HCT116 (cell line): ENCODE measurements at regions not wholly inside any gene's neighbourhood (a gene's known extent, or its start where the extent isn't known, plus 50 kb on each side); places are given as distances from the start of the nearest gene placed in this dataset.

ENCODE experiments used
- ATAC-seq: fragments of 200-7000 bp; cut with Tn5 transposase; 2 replicates; pipeline ENCODE4 v1.9.1; 2020; ENCODE audit warnings: mild to moderate bottlenecking, moderate library complexity
- BruUV-seq: library from RNA; stranded (reverse); fragments of 400-500 nt; replicated peaks from 2 replicates; lab custom pipeline; 2021; lab: Mats Ljungman, UMichigan
- CTCF ChIA-PET: fragments of 300-600 bp; sonication (Branson Sonifier 250); formaldehyde crosslinking; loops from one replicate; lab custom pipeline; 2021; ENCODE audit warnings: antibody characterized with exemption; lab: Charles Lee
- POLR2A ChIA-PET: fragments of 300-600, 350-600 bp; sonication (Branson Sonifier 250); formaldehyde crosslinking; loops from one replicate; lab custom pipeline; 2021; ENCODE audit warnings: antibody characterized with exemption; lab: Charles Lee
- RAD21 ChIA-PET, 2 experiments: fragments of 300-600 bp; sonication (Branson Sonifier 250); formaldehyde crosslinking; loops; one replicate each; lab custom pipeline; 2023; ENCODE audit warnings: low total read pairs in 2 of 2; ENCODE audit not compliant: uncharacterized antibody in 2 of 2, unreplicated experiment in 2 of 2, low non-redundant PET in 1 of 2; lab: Charles Lee
- DNase-seq: peaks from one replicate; pipeline ENCODE4 v3.0.0-alpha.2; 2010; ENCODE audit warnings: low read depth, low spot score
- H2AFZ ChIP-seq: fragments of 200-600 bp; shearing (Covaris generic), sonication (generic); 2 replicates; pipeline ENCODE4 v1.6.1; 2017; ENCODE audit warnings: low read depth, mixed run types, mixed read lengths, antibody characterized with exemption, low read length; ENCODE audit not compliant: poor library complexity, severe bottlenecking
- H3K27ac ChIP-seq: 2 replicates; pipeline ENCODE4 v1.5.1; 2012; ENCODE audit warnings: low read depth, low read length
- H3K27me3 ChIP-seq: fragments of 200-600 bp; sonication (generic); 2 replicates; pipeline ENCODE4 v1.6.1; 2016; ENCODE audit warnings: mixed run types, low read length, mixed read lengths; ENCODE audit not compliant: insufficient read depth
- H3K36me3 ChIP-seq, 2 experiments: fragments of 200-500 bp in 1 of 2; fragments of 200-600 bp in 1 of 2; sonication (Bioruptor generic) in 1 of 2; sonication (generic) in 1 of 2; 2 replicates each; pipeline versions ENCODE4 v1.5.1 to v1.6.1; 2014 to 2016; ENCODE audit warnings: low read length in 2 of 2, inconsistent platforms in 1 of 2, mixed read lengths in 1 of 2, mixed run types in 1 of 2; ENCODE audit not compliant: insufficient read depth in 2 of 2, control insufficient read depth in 1 of 2
- H3K4me1 ChIP-seq, 2 experiments: fragments of 200-600 bp in 1 of 2; sonication (generic) in 1 of 2; 2 replicates each; pipeline versions ENCODE4 v1.5.1 to v1.6.1; 2012 to 2017; ENCODE audit warnings: low read length in 2 of 2, inconsistent platforms in 1 of 2, mild to moderate bottlenecking in 1 of 2, mixed read lengths in 1 of 2, mixed run types in 1 of 2, moderate library complexity in 1 of 2; ENCODE audit not compliant: insufficient read depth in 2 of 2, control insufficient read depth in 1 of 2
- H3K4me2 ChIP-seq: fragments of 200-600 bp; sonication (generic); 2 replicates; pipeline ENCODE4 v1.6.1; 2017; ENCODE audit warnings: mixed run types, low read length, mixed read lengths
- H3K4me3 ChIP-seq, 2 experiments: fragments of 200-600 bp in 1 of 2; sonication (generic) in 1 of 2; replicated peaks in 1 of 2; 2 replicates each; pipeline ENCODE4 v1.5.1; 2011 to 2016; ENCODE audit warnings: low read length in 2 of 2, control low read depth in 1 of 2, low read depth in 1 of 2, mild to moderate bottlenecking in 1 of 2, mixed read lengths in 1 of 2, mixed run types in 1 of 2
- H3K79me2 ChIP-seq: fragments of 200-600 bp; sonication (generic); 2 replicates; pipeline ENCODE4 v1.6.1; 2017; ENCODE audit warnings: mild to moderate bottlenecking, mixed run types, low read length, moderate library complexity, mixed read lengths; ENCODE audit not compliant: insufficient read depth
- H3K9ac ChIP-seq: fragments of 200-600 bp; sonication (generic); 2 replicates; pipeline ENCODE4 v1.6.1; 2016; ENCODE audit warnings: low read length, mixed read lengths
- H3K9me2 ChIP-seq: fragments of 200-600 bp; sonication (generic), shearing (Covaris generic); 2 replicates; pipeline ENCODE4 v1.6.1; 2017; ENCODE audit warnings: mixed run types, mild to moderate bottlenecking, moderate library complexity; ENCODE audit not compliant: insufficient read depth
- H3K9me3 ChIP-seq, 2 experiments: fragments of 200-500 bp in 1 of 2; fragments of 200-600 bp in 1 of 2; sonication (Bioruptor generic) in 1 of 2; sonication (generic) in 1 of 2; 2 replicates each; pipeline ENCODE4 v1.6.1; 2014 to 2017; ENCODE audit warnings: low read length in 2 of 2, mixed read lengths in 2 of 2, inconsistent platforms in 1 of 2, low read depth in 1 of 2, mild to moderate bottlenecking in 1 of 2, mixed run types in 1 of 2, moderate library complexity in 1 of 2; ENCODE audit not compliant: control insufficient read depth in 1 of 2, insufficient read depth in 1 of 2
- H4K20me1 ChIP-seq: fragments of 200-600 bp; sonication (generic), shearing (Covaris generic); 2 replicates; pipeline ENCODE4 v1.6.1; 2017; ENCODE audit warnings: mixed run types, mild to moderate bottlenecking, moderate library complexity; ENCODE audit not compliant: insufficient read depth
- ATF3 ChIP-seq: IDR thresholded peaks from 2 replicates; pipeline ENCODE4 v1.6.1; 2012
- CBX3 ChIP-seq: IDR thresholded peaks from 2 replicates; pipeline ENCODE4 v1.6.1; 2012; ENCODE audit warnings: low read depth
- ELF1 ChIP-seq: IDR thresholded peaks from 2 replicates; pipeline ENCODE4 v1.6.1; 2012; ENCODE audit warnings: low read depth, borderline replicate concordance
- EZH2phosphoT487 ChIP-seq: fragments of 200-600 bp; IDR thresholded peaks from 2 replicates; pipeline ENCODE4 v1.6.1; 2018; ENCODE audit warnings: antibody characterized with exemption, borderline replicate concordance
- FOSL1 ChIP-seq: IDR thresholded peaks from 2 replicates; pipeline ENCODE4 v1.6.1; 2012; ENCODE audit warnings: low read depth
- JUND ChIP-seq: IDR thresholded peaks from 2 replicates; pipeline ENCODE4 v1.6.1; 2012
- POLR2AphosphoS5 ChIP-seq: IDR thresholded peaks from 2 replicates; pipeline ENCODE4 v1.6.1; 2011; ENCODE audit warnings: mild to moderate bottlenecking, low read depth, low read length, moderate library complexity
- RAD21 ChIP-seq: IDR thresholded peaks from 2 replicates; pipeline ENCODE4 v1.6.1; 2012; ENCODE audit warnings: low read depth, mild to moderate bottlenecking
- REST ChIP-seq: IDR thresholded peaks from 2 replicates; pipeline ENCODE4 v1.6.1; 2012; ENCODE audit warnings: low read depth
- SIN3A ChIP-seq: IDR thresholded peaks from 2 replicates; pipeline ENCODE4 v1.6.1; 2012; ENCODE audit warnings: low read depth
- SP1 ChIP-seq: IDR thresholded peaks from 2 replicates; pipeline ENCODE4 v1.6.1; 2012; ENCODE audit warnings: low read depth
- SRF ChIP-seq: IDR thresholded peaks from 2 replicates; pipeline ENCODE4 v1.6.1; 2012; ENCODE audit warnings: low read depth
- ZFX ChIP-seq: fragments of 450-650 bp; IDR thresholded peaks from 2 replicates; pipeline ENCODE4 v1.6.1; 2017
- intact Hi-C: fragments of 100-400 bp; cut with micrococcal nuclease; formaldehyde crosslinking; loops from 2 replicates; pipeline ENCODE4 v1.10.0; 2022
- TF ChIP-seq, protein P1 (sequence below): IDR thresholded peaks from 2 replicates; pipeline ENCODE4 v1.6.1; 2012

GRCh38 chr14:87783071-87783470, 209.9 kb downstream of the GALC start (continued):
- no peak for TF ChIP-seq REST
- TF ChIP-seq FOSL1: no peak

DNA sequence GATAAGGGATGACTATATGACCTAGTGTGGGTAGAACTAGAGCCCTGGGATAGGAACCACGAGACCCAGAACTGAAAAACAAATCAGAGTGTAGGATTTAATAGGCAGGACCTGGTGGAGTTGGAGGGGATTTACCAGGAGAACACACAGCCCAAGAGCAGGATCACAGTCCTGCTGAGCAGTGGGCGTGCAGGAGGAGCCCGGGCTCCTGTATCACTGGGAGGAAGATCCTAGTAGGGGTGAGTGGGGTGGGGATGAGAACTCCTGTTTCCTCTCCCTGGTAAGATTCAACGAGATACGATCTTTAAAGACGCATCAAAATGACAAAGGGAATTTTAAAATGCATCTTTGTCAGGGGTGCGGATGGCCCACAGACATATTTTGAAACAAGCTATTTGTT, 220.1 kb downstream of the GALC start:
- intact Hi-C loops: no loop called here
- H3K79me2 ChIP-seq: no peaks in the 10 kb centered on the region
- ATAC-seq (no peak), DNase-seq (no peak)
- no peak overlapping the region for H2AFZ ChIP-seq
- H3K36me3 ChIP-seq: no peaks in the 10 kb centered on the region
- no TSS peak for BruUV-seq
- H4K20me1 ChIP-seq: no peaks in the 10 kb centered on the region
- H3K9ac ChIP-seq: no peak overlapping the region
- peaks cover 0 to 7% of the 10 kb centered on the region in 2 experiments; a peak in 1 of 4 replicates for H3K9me3 ChIP-seq
- no peaks in the 10 kb centered on the region for H3K27me3 ChIP-seq
- H3K27ac ChIP-seq: no peak overlapping the region
- no peak overlapping the region for H3K4me2 ChIP-seq
- ChIA-PET RAD21 (no interaction called here), CTCF (no interaction called here), POLR2A (no interaction called here)
- H3K4me1 ChIP-seq: no peaks in the 10 kb centered on the region
- H3K9me2 ChIP-seq: no peaks in the 10 kb centered on the region
- H3K4me3 ChIP-seq: no peak overlapping the region
- TF ChIP-seq REST (no peak), RAD21 (no peak), CBX3 (no peak), ZFX (no peak), SIN3A (no peak), EZH2phosphoT487 (no peak), POLR2AphosphoS5 (no peak), ATF3 (no peak), ELF1 (no peak), FOSL1 (no peak), SRF (no peak), SP1 (no peak), JUND (no peak)
- TF ChIP-seq, protein P1, sequence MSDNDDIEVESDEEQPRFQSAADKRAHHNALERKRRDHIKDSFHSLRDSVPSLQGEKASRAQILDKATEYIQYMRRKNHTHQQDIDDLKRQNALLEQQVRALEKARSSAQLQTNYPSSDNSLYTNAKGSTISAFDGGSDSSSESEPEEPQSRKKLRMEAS: no peak
